ENCODE measurements at regions not wholly inside any gene's neighbourhood (a gene's known extent, or its start where the extent isn't known, plus 50 kb on each side); places are given as distances from the start of the nearest gene placed in this dataset.

GRCh38 chr1:29856340-29857114 lies 620.2 kb downstream of the PTPRU start:
- TF ChIP-seq TCF3 (IDR thresholded peaks at IDR 0.05; ENCODE audit: borderline replicate concordance, insufficient read depth, low read depth, low read length) (no peak), POLR2A (IDR thresholded peaks at IDR 0.05; ENCODE audit: low read depth, low read length) (no peak), EP300 (IDR thresholded peaks at IDR 0.05; ENCODE audit: borderline replicate concordance in 1 of 2, control insufficient read depth in 1 of 2, low read depth in 2 of 2, low read length in 2 of 2) (no peak), POLR2AphosphoS5 (IDR thresholded peaks at IDR 0.05; ENCODE audit: low read length) (no peak), PRDM15 (CRISPR knock-in tag; IDR thresholded peaks at IDR 0.05) (no peak), MXI1 (IDR thresholded peaks at IDR 0.05; ENCODE audit: low read depth, low read length) (no peak), CTCF (IDR thresholded peaks at IDR 0.05 in 2 of 3, conservative IDR thresholded peaks at IDR 0.05 in 1 of 3; ENCODE audit: control insufficient read depth in 2 of 3, extremely low read depth in 1 of 3, insufficient read depth in 1 of 3, low read depth in 3 of 3, low read length in 3 of 3) (no peak), TARDBP (IDR thresholded peaks at IDR 0.05; ENCODE audit: borderline replicate concordance) (no peak), SMC3 (IDR thresholded peaks at IDR 0.05; ENCODE audit: borderline replicate concordance, low read length) (no peak)
- TF ChIP-seq, protein P1, sequence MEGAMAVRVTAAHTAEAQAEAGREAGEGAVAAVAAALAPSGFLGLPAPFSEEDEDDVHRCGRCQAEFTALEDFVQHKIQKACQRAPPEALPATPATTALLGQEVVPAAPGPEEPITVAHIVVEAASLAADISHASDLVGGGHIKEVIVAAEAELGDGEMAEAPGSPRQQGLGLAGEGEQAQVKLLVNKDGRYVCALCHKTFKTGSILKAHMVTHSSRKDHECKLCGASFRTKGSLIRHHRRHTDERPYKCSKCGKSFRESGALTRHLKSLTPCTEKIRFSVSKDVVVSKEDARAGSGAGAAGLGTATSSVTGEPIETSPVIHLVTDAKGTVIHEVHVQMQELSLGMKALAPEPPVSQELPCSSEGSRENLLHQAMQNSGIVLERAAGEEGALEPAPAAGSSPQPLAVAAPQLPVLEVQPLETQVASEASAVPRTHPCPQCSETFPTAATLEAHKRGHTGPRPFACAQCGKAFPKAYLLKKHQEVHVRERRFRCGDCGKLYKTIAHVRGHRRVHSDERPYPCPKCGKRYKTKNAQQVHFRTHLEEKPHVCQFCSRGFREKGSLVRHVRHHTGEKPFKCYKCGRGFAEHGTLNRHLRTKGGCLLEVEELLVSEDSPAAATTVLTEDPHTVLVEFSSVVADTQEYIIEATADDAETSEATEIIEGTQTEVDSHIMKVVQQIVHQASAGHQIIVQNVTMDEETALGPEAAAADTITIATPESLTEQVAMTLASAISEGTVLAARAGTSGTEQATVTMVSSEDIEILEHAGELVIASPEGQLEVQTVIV (IDR thresholded peaks at IDR 0.05; ENCODE audit: borderline replicate concordance, partially characterized antibody), result no peak
